GM23338 (cell line): ENCODE measurements at regions not wholly inside any gene's neighbourhood (a gene's known extent, or its start where the extent isn't known, plus 50 kb on each side); places are given as distances from the start of the nearest gene placed in this dataset.

Experiments
- ATAC-seq: fragments of 200-7000 bp; cut with Tn5 transposase; 3 replicates; pipeline ENCODE4 v1.9.1; 2020
- DNase-seq: peaks from one replicate; pipeline ENCODE4 v3.0.0-alpha.2; 2015; ENCODE audit warnings: low spot score
- H2AFZ ChIP-seq: fragments of 200-600 bp; sonication (generic); 2 replicates; pipeline ENCODE4 v1.8.0; 2016; ENCODE audit warnings: antibody characterized with exemption, mild to moderate bottlenecking, moderate library complexity
- H3F3A ChIP-seq: fragments of 200-600 bp; sonication (generic); replicated peaks from 2 replicates; pipeline ENCODE4 v1.8.0; 2017; ENCODE audit warnings: antibody characterized with exemption, mixed run types, low read depth
- H3K27ac ChIP-seq: fragments of 200-600 bp; sonication (generic); 2 replicates; pipeline ENCODE4 v1.6.1; 2016; ENCODE audit warnings: low read depth
- H3K27me3 ChIP-seq: fragments of 200-600 bp; sonication (generic); 2 replicates; pipeline ENCODE4 v1.8.0; 2016; ENCODE audit warnings: mild to moderate bottlenecking, mixed run types, moderate library complexity; ENCODE audit not compliant: insufficient read depth
- H3K36me3 ChIP-seq: fragments of 200-600 bp; sonication (generic); 2 replicates; pipeline ENCODE4 v1.8.0; 2016; ENCODE audit warnings: mild to moderate bottlenecking; ENCODE audit not compliant: insufficient read depth
- H3K4me1 ChIP-seq: fragments of 200-600 bp; sonication (generic); 2 replicates; pipeline ENCODE4 v1.8.0; 2016; ENCODE audit warnings: mild to moderate bottlenecking, moderate library complexity; ENCODE audit not compliant: insufficient read depth
- H3K4me2 ChIP-seq: fragments of 200-600 bp; sonication (generic); 2 replicates; pipeline ENCODE4 v1.7.1; 2017; ENCODE audit warnings: mixed run types
- H3K4me3 ChIP-seq: fragments of 200-600 bp; sonication (generic); 2 replicates; pipeline ENCODE4 v1.6.1; 2016; ENCODE audit warnings: mixed run types
- H3K79me2 ChIP-seq: fragments of 200-600 bp; sonication (generic); replicated peaks from 2 replicates; pipeline ENCODE4 v1.8.0; 2017; ENCODE audit warnings: mild to moderate bottlenecking; ENCODE audit not compliant: insufficient read depth
- H3K9me2 ChIP-seq: fragments of 200-600 bp; sonication (generic); 2 replicates; pipeline ENCODE4 v1.8.0; 2017; ENCODE audit not compliant: insufficient read depth
- H4K20me1 ChIP-seq: fragments of 200-600 bp; sonication (generic); replicated peaks from 2 replicates; pipeline ENCODE4 v1.8.0; 2017; ENCODE audit warnings: mild to moderate bottlenecking; ENCODE audit not compliant: insufficient read depth
- H3K27ac Mint-ChIP-seq: 2 replicates; pipeline ENCODE4 v1.8.0; 2020; ENCODE audit warnings: inconsistent platforms, mild to moderate bottlenecking, moderate library complexity, mixed read lengths
- H3K27me3 Mint-ChIP-seq: 3 replicates; pipeline ENCODE4 v1.8.0; 2022; ENCODE audit warnings: low read depth, mild to moderate bottlenecking, moderate library complexity, mixed read lengths, inconsistent platforms; ENCODE audit not compliant: insufficient read depth, poor library complexity
- H3K36me3 Mint-ChIP-seq: 3 replicates; pipeline ENCODE4 v1.8.0; 2021; ENCODE audit warnings: low read depth, mild to moderate bottlenecking, inconsistent platforms, moderate library complexity, mixed read lengths
- H3K4me1 Mint-ChIP-seq: 3 replicates; pipeline ENCODE4 v1.8.0; 2020; ENCODE audit warnings: mild to moderate bottlenecking, inconsistent platforms, mixed read lengths
- H3K4me3 Mint-ChIP-seq: 3 replicates; pipeline ENCODE4 v1.8.0; 2021; ENCODE audit warnings: moderate library complexity, mild to moderate bottlenecking, inconsistent platforms, mixed read lengths
- H3K9me3 Mint-ChIP-seq: 3 replicates; pipeline ENCODE4 v1.8.0; 2020; ENCODE audit warnings: moderate library complexity, mild to moderate bottlenecking, inconsistent platforms, mixed read lengths
- CTCF ChIP-seq, 2 experiments: fragments of 200-600 bp in 1 of 2; sonication (generic) in 1 of 2; conservative IDR thresholded peaks; 2 replicates each; pipeline versions ENCODE4 v1.5.1 to v1.6.1; 2016 to 2017; ENCODE audit warnings: antibody characterized with exemption in 2 of 2, low read depth in 2 of 2, mild to moderate bottlenecking in 2 of 2, moderate library complexity in 1 of 2
- EZH2 ChIP-seq: fragments of 200-600 bp; sonication (generic); IDR thresholded peaks from one replicate; pipeline ENCODE4 v1.8.0; 2017; ENCODE audit warnings: antibody characterized with exemption, mild to moderate bottlenecking, low read depth; ENCODE audit not compliant: unreplicated experiment
- JUNB ChIP-seq: IDR thresholded peaks from one replicate; pipeline ENCODE4 v1.6.1; 2016; ENCODE audit warnings: antibody characterized with exemption; ENCODE audit not compliant: unreplicated experiment
- TF ChIP-seq, protein P1 (sequence below): fragments of 250-450 bp; sonication (Bioruptor Pico); IDR thresholded peaks from 2 replicates; pipeline ENCODE4 v1.5.0; 2020; ENCODE audit warnings: mild to moderate bottlenecking, moderate library complexity

DNA sequence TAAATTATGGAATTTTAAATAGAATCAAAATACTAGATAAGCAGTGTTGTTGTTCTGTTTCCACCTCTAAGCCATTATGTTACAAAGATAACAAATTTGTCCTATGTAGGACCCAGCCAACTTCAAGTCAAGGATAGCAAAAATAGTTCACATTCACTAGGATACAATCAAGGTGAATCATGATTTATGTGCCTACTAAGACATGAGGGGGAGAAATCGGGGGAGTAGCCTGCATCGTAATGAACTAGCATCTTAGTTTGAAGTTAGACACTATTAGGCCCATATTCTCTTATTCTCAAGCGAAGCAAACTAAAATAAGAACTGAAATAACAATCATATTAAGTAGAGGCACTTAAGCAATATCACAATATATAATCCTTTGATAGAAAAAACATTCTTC, 779.4 kb upstream of the PCDH9 start (continued):
- TF ChIP-seq, protein P1, sequence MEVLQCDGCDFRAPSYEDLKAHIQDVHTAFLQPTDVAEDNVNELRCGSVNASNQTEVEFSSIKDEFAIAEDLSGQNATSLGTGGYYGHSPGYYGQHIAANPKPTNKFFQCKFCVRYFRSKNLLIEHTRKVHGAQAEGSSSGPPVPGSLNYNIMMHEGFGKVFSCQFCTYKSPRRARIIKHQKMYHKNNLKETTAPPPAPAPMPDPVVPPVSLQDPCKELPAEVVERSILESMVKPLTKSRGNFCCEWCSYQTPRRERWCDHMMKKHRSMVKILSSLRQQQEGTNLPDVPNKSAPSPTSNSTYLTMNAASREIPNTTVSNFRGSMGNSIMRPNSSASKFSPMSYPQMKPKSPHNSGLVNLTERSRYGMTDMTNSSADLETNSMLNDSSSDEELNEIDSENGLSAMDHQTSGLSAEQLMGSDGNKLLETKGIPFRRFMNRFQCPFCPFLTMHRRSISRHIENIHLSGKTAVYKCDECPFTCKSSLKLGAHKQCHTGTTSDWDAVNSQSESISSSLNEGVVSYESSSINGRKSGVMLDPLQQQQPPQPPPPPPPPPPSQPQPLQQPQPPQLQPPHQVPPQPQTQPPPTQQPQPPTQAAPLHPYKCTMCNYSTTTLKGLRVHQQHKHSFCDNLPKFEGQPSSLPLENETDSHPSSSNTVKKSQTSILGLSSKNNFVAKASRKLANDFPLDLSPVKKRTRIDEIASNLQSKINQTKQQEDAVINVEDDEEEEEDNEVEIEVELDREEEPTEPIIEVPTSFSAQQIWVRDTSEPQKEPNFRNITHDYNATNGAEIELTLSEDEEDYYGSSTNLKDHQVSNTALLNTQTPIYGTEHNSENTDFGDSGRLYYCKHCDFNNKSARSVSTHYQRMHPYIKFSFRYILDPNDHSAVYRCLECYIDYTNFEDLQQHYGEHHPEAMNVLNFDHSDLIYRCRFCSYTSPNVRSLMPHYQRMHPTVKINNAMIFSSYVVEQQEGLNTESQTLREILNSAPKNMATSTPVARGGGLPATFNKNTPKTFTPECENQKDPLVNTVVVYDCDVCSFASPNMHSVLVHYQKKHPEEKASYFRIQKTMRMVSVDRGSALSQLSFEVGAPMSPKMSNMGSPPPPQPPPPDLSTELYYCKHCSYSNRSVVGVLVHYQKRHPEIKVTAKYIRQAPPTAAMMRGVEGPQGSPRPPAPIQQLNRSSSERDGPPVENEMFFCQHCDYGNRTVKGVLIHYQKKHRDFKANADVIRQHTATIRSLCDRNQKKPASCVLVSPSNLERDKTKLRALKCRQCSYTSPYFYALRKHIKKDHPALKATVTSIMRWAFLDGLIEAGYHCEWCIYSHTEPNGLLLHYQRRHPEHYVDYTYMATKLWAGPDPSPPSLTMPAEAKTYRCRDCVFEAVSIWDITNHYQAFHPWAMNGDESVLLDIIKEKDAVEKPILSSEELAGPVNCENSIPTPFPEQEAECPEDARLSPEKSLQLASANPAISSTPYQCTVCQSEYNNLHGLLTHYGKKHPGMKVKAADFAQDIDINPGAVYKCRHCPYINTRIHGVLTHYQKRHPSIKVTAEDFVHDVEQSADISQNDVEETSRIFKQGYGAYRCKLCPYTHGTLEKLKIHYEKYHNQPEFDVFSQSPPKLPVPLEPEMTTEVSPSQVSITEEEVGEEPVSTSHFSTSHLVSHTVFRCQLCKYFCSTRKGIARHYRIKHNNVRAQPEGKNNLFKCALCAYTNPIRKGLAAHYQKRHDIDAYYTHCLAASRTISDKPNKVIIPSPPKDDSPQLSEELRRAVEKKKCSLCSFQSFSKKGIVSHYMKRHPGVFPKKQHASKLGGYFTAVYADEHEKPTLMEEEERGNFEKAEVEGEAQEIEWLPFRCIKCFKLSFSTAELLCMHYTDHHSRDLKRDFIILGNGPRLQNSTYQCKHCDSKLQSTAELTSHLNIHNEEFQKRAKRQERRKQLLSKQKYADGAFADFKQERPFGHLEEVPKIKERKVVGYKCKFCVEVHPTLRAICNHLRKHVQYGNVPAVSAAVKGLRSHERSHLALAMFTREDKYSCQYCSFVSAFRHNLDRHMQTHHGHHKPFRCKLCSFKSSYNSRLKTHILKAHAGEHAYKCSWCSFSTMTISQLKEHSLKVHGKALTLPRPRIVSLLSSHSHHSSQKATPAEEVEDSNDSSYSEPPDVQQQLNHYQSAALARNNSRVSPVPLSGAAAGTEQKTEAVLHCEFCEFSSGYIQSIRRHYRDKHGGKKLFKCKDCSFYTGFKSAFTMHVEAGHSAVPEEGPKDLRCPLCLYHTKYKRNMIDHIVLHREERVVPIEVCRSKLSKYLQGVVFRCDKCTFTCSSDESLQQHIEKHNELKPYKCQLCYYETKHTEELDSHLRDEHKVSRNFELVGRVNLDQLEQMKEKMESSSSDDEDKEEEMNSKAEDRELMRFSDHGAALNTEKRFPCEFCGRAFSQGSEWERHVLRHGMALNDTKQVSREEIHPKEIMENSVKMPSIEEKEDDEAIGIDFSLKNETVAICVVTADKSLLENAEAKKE: no peak
- no peak for TF ChIP-seq EZH2

DNA sequence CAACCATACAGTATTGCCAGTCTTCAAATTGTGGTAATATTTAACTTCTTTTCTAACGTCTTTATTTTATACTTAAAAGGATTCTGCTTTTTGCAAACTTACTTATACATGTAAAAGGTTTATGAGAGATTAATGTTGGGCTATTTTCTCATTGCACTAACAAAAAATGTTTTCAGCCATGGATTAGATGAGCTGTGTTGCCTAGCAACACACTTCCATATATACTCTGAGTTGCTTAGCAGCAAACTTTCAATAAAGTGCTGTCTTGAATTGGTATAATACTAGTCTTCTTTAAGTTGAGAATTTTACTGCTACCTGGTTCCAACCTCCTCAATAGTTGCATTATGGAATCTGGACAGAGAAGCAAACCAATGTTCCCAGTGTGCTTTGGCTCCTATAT, 777.4 kb upstream of the PCDH9 start:
- H3K4me1 ChIP-seq: 0 out of 2 replicates have a peak, but pooled peaks cover 9% of the 10 kb centered on the region
- H3K9me2 ChIP-seq: no peaks in the 10 kb centered on the region
- no peak overlapping the region for H3K27ac Mint-ChIP-seq
- H2AFZ ChIP-seq: no peak overlapping the region
- no peaks in the 10 kb centered on the region for H3K79me2 ChIP-seq
- DNase-seq: no peak
- no peak overlapping the region for H3K27ac ChIP-seq
- ATAC-seq: no peak
- no peak overlapping the region for H3K4me3 Mint-ChIP-seq
- peaks cover 3% of the 10 kb centered on the region; the same call in 1 of the 3 replicates for H3K36me3 Mint-ChIP-seq
- H3K36me3 ChIP-seq: no peaks in the 10 kb centered on the region
- peaks cover 6% of the 10 kb centered on the region; the same call in 1 of the 3 replicates for H3K9me3 Mint-ChIP-seq
- TF ChIP-seq JUNB (no peak), CTCF (conservative IDR thresholded peaks at IDR 0.05; ENCODE audit: low read depth in 2 of 2) (no peak)
- H3K27me3 Mint-ChIP-seq: no peaks in the 10 kb centered on the region
- no peak overlapping the region for H3K4me3 ChIP-seq
- no peaks in the 10 kb centered on the region for H3F3A ChIP-seq
- peaks cover 6% of the 10 kb centered on the region; the same call in 2 of the 3 replicates for H3K4me1 Mint-ChIP-seq
- no peaks in the 10 kb centered on the region for H4K20me1 ChIP-seq
- no peak overlapping the region for H3K4me2 ChIP-seq
- H3K27me3 ChIP-seq: no peaks in the 10 kb centered on the region
